Adrenal gland (tissue), 9 donors: ENCODE measurements at regions not wholly inside any gene's neighbourhood (a gene's known extent, or its start where the extent isn't known, plus 50 kb on each side); places are given as distances from the start of the nearest gene placed in this dataset.
"Not testable (repeated sequence)": the region's sequence is repeated elsewhere in the genome, so short reads cannot be mapped to it uniquely, and the experiment has no call there.

Experiments used
- DNase-seq, 7 donors: peaks; one replicate each; pipeline ENCODE4 v3.0.0-alpha.2; 2019 to 2020
- H3K27ac ChIP-seq, 5 donors: fragments of 200-600 bp; sonication (generic) in 4 of 5; 1 replicate in 3 of 5; 2 replicates in 2 of 5; pipeline versions ENCODE4 v1.5.1 to v1.8.0; 2016 to 2020; ENCODE audit warnings: mild to moderate bottlenecking in 1 of 5
- H3K27me3 ChIP-seq: fragments of 200-600 bp; 2 replicates; pipeline ENCODE4 v1.8.0; 2021
- H3K36me3 ChIP-seq, 2 donors: fragments of 200-600 bp; replicated peaks in 1 of 2; 1 replicate in 1 of 2; 2 replicates in 1 of 2; pipeline versions ENCODE4 v1.5.1 to v1.8.0; 2018 to 2022
- H3K4me1 ChIP-seq, 2 donors: fragments of 200-600 bp; replicated peaks in 1 of 2; 1 replicate in 1 of 2; 2 replicates in 1 of 2; pipeline versions ENCODE4 v1.5.1 to v1.8.0; 2018 to 2021
- H3K4me3 ChIP-seq, 4 donors: fragments of 200-600 bp; sonication (generic) in 3 of 4; one replicate each; pipeline ENCODE4 v1.5.1; 2016 to 2018
- H3K9me3 ChIP-seq, 3 donors: fragments of 200-600 bp; sonication (generic) in 1 of 3; replicated peaks in 1 of 3; 1 replicate in 2 of 3; 2 replicates in 1 of 3; pipeline versions ENCODE4 v1.5.1 to v1.8.0; 2016 to 2021
- POLR2A ChIP-seq, 2 donors: fragments of 450-650 bp; IDR thresholded peaks; one replicate each; pipeline ENCODE4 v1.6.1; 2017; ENCODE audit warnings: antibody characterized with exemption in 2 of 2, mild to moderate bottlenecking in 2 of 2, moderate library complexity in 1 of 2
- WGBS, 4 donors: extraction: QIAGEN DNeasy Blood & Tissue Kit in 2 of 4; methylation state at CpG; one replicate each; pipeline versions ENCODE4 v1.1.5 to v1.1.7; 2013 to 2017; 5-methylcytosine and 5-hydroxymethylcytosine counted together
- intact Hi-C, 2 donors: fragments of 100-400 bp; cut with DNase I; formaldehyde crosslinking; loops; one replicate each; pipeline versions ENCODE4 v1.14.1 to v1.15.0; 2022 to 2023
- TF ChIP-seq, protein P1 (sequence below), 6 experiments: fragments of 450-650 bp in 4 of 6; fragments of 200-600 bp in 2 of 6; sonication (generic) in 1 of 6; IDR thresholded peaks; 1 replicate in 5 of 6; 2 replicates in 1 of 6; pipeline versions ENCODE4 v1.5.1 to v1.8.0; 2016 to 2021; ENCODE audit warnings: antibody characterized with exemption in 6 of 6, mild to moderate bottlenecking in 2 of 6, moderate library complexity in 1 of 6
- donor health status: healthy with polysubstance abuse.
- donor health status: Bipolar disorder and iron deficiency.
- donor health status: DM: yes; HTN: yes; CAD: no.
- donor health status: DM: no; HTN: no; CAD: no.
- donor health status: DM: no; HTN: no; CAD: no.

DNA sequence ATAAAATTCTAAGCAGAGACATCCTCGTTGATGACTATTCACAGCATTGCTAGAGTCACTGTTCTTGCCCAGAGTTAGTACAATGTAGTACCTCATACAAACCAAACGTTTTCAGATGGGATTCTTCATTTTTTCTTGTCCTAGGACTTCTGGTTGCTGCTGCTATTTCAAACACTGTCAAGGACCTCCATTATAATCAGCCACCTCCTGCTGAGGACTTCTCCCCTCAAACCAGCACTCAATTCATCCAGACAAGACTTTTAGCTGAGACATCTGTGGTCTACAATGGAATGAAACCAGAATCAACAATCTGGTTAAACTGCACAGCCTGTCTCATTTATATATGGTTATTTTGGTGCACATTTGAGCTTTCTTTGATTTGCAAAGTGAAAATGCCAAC lies 1008.8 kb downstream of the STPG2 start:
- Histone ChIP-seq H3K4me3 (no peak overlapping the region), H3K27ac (no peak overlapping the region), H3K36me3 (no peaks in the 10 kb centered on the region), H3K27me3 (no peaks in the 10 kb centered on the region), H3K9me3 (no peaks in the 10 kb centered on the region), H3K4me1 (no peaks in the 10 kb centered on the region)
- WGBS, 4 donors: 33 to 53% (median 49%) methylated on average over 2 of the region's 2 CpGs
- intact Hi-C loops: no loop called here
- no peak for TF ChIP-seq POLR2A (IDR thresholded peaks at IDR 0.05)
- TF ChIP-seq, protein P1, sequence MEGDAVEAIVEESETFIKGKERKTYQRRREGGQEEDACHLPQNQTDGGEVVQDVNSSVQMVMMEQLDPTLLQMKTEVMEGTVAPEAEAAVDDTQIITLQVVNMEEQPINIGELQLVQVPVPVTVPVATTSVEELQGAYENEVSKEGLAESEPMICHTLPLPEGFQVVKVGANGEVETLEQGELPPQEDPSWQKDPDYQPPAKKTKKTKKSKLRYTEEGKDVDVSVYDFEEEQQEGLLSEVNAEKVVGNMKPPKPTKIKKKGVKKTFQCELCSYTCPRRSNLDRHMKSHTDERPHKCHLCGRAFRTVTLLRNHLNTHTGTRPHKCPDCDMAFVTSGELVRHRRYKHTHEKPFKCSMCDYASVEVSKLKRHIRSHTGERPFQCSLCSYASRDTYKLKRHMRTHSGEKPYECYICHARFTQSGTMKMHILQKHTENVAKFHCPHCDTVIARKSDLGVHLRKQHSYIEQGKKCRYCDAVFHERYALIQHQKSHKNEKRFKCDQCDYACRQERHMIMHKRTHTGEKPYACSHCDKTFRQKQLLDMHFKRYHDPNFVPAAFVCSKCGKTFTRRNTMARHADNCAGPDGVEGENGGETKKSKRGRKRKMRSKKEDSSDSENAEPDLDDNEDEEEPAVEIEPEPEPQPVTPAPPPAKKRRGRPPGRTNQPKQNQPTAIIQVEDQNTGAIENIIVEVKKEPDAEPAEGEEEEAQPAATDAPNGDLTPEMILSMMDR (IDR thresholded peaks at IDR 0.05): no peak
- DNase-seq: no peak

DNA sequence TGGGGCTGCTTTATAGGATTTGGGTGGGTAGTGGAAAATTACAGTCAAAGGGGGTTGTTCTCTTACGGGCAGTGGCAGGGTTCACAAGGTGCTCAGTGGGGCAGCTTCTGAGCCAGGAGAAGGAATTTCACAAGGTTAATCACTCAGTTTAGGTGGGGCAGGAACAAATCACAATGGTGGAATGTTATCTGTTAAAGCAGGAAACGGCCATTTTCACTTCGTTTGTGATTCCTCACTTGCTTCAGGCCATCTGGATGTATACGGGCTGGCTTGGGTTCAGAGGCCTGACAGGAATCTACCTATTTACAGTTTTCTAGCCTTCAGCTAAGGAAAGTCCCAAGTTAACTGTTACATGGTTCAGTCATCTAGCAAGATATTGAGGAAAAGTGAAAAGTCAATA lies 1003.5 kb downstream of the STPG2 start:
- intact Hi-C loops: no loop called here
- no peak overlapping the region for H3K27ac ChIP-seq
- H3K36me3 ChIP-seq: no peaks in the 10 kb centered on the region
- no peak for DNase-seq
- H3K4me3 ChIP-seq: no peak overlapping the region
- TF ChIP-seq, protein P1 (IDR thresholded peaks at IDR 0.05): no peak
- no peak for TF ChIP-seq POLR2A (IDR thresholded peaks at IDR 0.05)
- 68 to 71% (median 69%) methylated on average over 4 of the region's 4 CpGs for WGBS, 4 donors
- H3K4me1 ChIP-seq: no peaks in the 10 kb centered on the region
- no peaks in the 10 kb centered on the region for H3K27me3 ChIP-seq
- no peaks in the 10 kb centered on the region for H3K9me3 ChIP-seq

DNA sequence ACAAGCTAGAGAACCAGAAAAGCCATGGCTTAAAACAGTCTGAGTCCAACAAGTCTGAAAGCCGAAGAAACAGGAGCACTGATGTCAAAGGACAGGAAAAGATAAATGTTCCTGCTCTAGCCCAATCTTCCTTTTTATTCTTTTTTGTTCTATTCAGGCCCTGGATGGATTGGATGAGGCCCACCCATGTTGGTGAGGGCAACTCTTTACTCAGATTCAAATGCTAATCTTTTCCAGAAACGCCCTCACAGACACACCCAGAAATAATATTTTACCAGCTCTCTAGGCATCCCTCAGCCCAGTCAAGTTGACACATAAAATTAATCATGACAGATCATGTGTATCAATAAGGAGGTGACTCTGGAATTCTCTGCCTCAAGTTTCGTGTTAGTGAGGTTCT lies 1002.7 kb downstream of the STPG2 start:
- WGBS, 4 donors: 72 to 78% (median 75%) methylated on average over 3 of the region's 3 CpGs
- no peaks in the 10 kb centered on the region for H3K36me3 ChIP-seq
- TF ChIP-seq, protein P1 (IDR thresholded peaks at IDR 0.05): no peak
- no peak for TF ChIP-seq POLR2A (IDR thresholded peaks at IDR 0.05)

DNA sequence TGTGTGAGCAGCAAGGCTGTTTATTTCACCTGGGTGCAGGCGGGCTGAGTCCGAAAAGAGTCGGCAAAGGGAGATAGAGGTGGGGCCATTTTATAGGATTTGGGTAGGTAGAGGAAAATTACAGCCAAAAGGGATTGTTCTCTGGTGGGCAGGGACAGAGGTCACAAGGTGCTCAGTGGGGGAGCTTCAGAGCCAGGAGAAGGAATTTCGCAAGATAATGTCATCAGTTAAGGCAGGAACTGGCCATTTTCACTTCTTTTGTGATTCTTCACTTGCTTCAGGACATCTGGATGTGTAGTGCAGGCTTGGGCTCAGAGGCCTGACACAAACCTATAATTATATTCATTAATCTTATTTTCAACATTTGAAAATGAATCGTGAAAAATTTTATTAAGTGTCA lies 1001.9 kb downstream of the STPG2 start:
- H3K27me3 ChIP-seq, H3K4me1 ChIP-seq, H3K9me3 ChIP-seq, intact Hi-C loops, H3K36me3 ChIP-seq, H3K4me3 ChIP-seq, DNase-seq, H3K27ac ChIP-seq: not testable (repeated sequence)
- 82 to 93% (median 88%) methylated on average over 5 of the region's 5 CpGs for WGBS, 4 donors

More for the DNA sequence above, 1002.7 kb downstream of the STPG2 start:
- DNase-seq: no peak
- Histone ChIP-seq H3K27me3 (no peaks in the 10 kb centered on the region), H3K9me3 (no peaks in the 10 kb centered on the region), H3K4me3 (no peak overlapping the region), H3K27ac (no peak overlapping the region), H3K4me1 (no peaks in the 10 kb centered on the region)
- intact Hi-C loops: no loop called here

DNA sequence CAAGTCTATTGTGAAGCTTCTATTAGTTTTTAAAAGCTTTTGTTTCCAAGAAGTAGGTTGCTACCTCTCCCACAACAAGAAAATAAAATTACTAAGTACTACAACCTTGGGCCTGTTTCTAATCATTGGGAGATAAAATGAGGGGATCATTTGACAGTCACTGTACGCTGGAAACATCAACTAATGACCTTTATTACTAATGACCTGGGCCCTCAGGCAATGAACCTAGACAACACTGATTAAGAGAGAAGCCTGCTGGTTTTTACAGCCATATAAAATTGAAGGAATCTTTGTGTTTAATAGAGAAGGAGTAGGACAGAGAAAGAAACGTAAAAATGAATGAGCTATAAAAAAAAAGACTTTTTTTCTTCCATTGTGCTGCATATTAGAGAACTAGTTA lies 1000.9 kb downstream of the STPG2 start:
- no peaks in the 10 kb centered on the region for H3K9me3 ChIP-seq
- WGBS, 4 donors: 49 to 66% (median 58%) methylated on average over 2 of the region's 2 CpGs

More for the DNA sequence above, 1000.9 kb downstream of the STPG2 start:
- no peak overlapping the region for H3K27ac ChIP-seq
- H3K4me1 ChIP-seq: no peaks in the 10 kb centered on the region
- H3K36me3 ChIP-seq: no peaks in the 10 kb centered on the region
- no peak for DNase-seq
- no peak overlapping the region for H3K4me3 ChIP-seq
- intact Hi-C loops: no loop called here
- TF ChIP-seq, protein P1 (IDR thresholded peaks at IDR 0.05): no peak
- no peak for TF ChIP-seq POLR2A (IDR thresholded peaks at IDR 0.05)
- no peaks in the 10 kb centered on the region for H3K27me3 ChIP-seq
